NCI-H1930 (cell line): ENCODE measurements at regions not wholly inside any gene's neighbourhood (a gene's known extent, or its start where the extent isn't known, plus 50 kb on each side); places are given as distances from the start of the nearest gene placed in this dataset.
"Not testable (repeated sequence)": the region's sequence is repeated elsewhere in the genome, so short reads cannot be mapped to it uniquely, and the experiment has no call there.

Source experiments
- DNase-seq, 2 experiments: peaks; one replicate each; lab custom pipeline; 2025; lab: John Stamatoyannopoulos, UW

GRCh38 chr20:58040447-58041290 lies 187.8 kb downstream of the ANKRD60 start:
- DNase-seq, result no peak

- DNase-seq, result no peak
Measured at GRCh38 chr20:58039274-58040092, 189.0 kb downstream of the ANKRD60 start.

DNA sequence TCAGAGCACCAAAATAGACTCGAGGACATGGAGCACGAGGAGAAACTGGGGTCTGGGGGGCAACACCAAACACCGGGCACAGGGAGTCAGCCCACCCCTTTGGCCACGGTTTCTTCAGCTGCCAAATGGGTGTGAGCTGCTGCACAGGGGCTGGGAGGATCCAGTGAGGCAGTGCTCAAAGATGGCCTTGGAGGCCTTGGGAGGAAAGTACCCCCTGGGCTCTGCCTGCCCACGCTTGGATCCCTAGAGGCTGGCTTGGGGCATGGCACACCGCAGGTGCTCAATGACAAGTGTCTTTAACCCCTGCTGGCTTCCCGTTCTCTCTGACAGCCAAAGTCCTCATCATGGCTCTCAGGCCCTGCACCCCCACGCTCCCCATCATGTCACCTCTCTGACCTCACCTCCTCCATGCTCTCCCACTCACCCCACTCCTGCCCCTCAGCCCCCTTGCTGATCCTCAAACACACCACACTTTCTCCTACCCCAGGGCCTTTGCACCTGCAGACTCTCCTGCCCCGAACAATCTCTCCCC lies 190.3 kb downstream of the ANKRD60 start:
- no peak for DNase-seq

- DNase-seq, result no peak
Measured at GRCh38 chr20:58037631-58038030, 190.8 kb downstream of the ANKRD60 start.

- no peak for DNase-seq
Measured at GRCh38 chr20:58033026-58033536, 195.4 kb downstream of the ANKRD60 start.

DNA sequence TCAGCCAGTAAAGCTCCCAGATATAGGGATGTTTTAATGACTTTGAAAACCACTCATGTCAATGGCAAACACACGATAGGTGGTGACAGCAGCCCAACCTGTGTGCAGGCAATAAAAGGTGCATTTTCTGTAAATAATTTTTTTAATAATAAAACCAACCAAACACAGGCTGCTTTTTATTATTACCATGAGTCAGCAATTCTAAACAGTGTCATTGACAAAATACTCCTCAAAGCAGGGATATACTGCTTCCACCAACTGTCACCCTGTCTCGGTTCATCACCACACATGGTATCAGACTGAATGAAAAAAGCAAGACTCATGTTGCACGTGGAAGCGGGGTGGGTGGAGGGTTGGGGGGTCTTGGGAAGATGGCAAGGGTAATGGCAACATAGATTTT lies 195.9 kb downstream of the ANKRD60 start:
- DNase-seq, result no peak

DNA sequence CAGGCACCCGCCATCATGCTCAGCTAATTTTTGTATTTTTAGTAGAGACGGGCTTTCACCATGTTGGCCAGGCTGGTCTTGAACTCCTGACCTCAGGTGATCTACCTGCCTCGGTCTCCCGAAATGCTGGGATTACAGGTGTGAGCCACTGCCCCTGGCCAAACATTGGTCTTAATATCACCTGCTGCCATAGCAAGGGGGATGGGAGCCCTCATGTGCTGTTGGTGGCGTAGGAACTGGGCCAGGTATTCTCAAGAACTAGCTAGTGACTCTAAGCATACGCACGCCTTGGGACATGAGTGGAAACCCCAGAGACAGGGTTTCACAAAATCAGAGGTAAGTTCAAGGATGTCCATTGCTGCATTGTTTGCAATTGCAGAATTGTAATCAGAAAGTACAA lies 197.1 kb downstream of the ANKRD60 start:
- DNase-seq, result not testable (repeated sequence)

DNA sequence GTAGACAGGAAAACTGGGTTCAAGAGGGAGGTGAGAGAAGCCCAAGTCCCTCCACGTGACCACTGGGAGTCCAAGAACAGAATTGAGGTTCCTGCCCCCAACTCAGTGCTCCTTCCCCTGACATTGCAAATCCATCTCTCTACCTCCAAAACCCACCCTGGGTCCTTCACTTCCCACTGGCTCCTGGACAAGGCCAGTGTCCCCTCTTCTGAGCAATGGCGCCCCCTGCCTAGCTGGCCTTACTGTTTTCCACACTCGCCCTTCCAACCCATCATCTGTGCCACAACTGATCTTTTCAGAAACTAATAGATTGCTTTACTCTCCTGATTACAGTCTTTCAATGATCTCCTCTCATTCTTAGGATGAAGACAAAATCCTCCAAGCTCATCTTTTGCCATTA lies 200.3 kb downstream of the ANKRD60 start:
- DNase-seq, result peak in 1 of 2 experiments; percentile 32

- no peak for DNase-seq
Measured at GRCh38 chr20:58026361-58026760, 202.1 kb downstream of the ANKRD60 start.

DNA sequence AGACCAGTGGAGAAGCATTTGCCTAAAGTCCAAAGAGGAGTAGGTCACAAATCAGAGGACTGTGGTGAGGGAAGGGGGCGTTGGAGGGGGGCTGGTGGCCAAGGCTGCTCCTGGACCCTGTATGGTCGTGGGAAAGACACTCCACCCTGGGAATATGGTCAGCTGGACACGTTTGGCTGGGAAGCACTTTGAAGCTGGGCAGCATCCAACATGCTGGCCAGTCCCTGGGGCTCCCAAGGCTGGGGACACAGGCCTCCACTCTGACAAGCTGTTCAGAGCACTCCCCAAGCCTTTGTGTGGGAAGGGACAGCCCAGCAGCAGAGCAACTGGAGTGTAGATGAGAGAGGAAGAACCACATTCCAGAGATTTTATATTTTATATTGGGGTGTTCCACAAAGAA lies 203.2 kb downstream of the ANKRD60 start:
- DNase-seq, result no peak

DNA sequence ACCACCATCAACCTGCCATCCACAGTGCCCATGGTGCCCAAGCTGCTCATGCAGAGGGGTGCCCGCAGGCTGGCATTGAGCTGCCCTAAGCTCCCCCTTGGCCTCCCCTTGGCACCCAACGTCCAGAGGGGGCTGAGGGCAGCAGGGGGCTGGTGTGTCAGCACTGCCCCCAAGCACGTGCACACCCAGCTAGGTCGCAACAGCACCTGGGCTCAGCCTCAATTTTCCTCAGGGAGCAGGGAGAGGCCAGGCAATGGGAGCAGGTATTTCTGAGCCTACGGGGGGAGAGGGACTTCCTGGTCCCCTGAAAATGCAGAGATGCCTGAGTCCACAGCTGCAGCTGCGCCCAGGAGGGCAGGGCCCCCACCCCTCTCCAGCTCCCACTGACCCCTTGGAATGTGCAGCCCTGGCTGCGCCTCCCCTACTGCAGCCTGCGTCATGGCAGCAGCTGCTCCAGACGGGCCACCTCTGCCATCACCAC lies 204.2 kb downstream of the ANKRD60 start:
- DNase-seq, result no peak

- no peak for DNase-seq
Measured at GRCh38 chr20:58023781-58024180, 204.7 kb downstream of the ANKRD60 start.

GRCh38 chr20:58023346-58023745 lies 205.1 kb downstream of the ANKRD60 start:
- DNase-seq, result no peak

DNA sequence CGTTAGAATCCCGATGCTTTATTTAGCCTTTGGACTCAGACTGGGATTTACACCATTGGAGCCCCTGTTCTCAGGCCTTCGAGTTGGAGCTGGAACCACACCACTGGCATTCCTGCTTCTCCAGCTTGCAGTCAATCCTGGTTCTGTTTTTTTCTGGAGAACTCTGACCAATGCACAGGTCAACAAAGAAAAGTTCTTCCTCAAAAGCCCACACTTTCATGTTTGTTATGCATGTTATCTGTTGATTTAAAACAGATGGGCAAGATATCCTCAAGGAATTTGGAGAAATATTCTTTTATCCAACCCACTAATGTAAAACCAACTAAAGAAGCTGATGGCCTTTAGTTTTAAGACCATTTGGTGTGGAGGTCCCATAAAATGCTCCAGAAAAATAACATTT lies 205.7 kb downstream of the ANKRD60 start:
- DNase-seq, result no peak

DNA sequence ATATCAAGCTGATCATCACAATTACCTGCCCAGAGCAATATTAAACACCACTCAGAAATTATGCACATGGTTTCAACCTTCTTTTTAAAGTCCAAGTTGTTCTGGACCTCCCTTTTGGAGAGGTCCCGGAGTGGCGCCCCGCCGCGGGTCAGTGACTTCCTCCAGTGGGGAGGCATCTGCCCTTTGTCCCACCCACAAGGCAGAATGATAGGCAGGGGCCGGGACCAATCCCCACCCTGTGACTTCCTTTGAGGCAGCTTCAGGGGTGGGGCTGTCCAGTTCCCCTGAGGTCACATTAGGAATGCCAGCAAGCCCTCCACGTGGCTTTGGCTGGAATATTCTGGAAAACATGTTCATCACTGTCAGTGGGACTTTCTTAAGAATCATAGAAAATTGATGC lies 207.0 kb downstream of the ANKRD60 start:
- no peak for DNase-seq

DNA sequence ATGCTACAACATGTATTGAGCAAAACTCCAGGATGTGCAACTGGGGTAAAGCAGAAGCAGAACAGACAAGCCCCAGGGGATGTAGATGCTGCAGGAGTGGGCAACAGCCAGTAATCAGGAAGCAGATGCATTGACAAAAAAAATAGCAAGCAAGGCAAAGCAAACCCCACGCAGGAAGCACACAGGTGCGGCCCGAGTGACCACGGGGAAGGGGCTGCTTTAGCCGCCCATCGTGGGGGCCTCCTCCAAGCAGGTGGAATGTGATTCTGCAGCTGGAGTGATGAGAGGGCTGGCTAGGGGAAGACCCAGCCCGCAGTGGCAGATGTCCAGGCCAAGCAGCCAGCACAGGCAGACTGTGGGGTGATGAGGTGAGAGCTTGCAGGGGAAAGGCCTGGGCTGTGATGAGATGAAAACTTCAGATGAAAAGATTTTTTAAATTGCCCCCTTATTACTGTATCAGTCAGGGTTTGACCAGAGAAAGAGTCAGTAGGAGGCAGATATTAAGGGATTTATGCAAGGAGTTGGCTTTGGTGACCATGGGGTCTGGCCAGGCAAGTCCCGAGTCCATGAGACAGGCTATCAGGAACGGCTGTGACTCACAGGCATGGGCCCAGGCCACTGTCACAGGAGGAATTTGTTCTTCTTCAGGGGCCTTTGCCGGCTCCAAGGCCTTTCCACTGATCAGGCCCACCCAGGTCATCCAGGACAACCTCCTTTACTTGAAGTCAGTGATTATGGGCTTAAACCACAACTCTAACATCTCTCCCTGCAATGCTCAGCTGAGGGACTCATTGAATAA lies 207.6 kb downstream of the ANKRD60 start:
- no peak for DNase-seq

GRCh38 chr20:58019850-58020625 lies 208.4 kb downstream of the ANKRD60 start:
- DNase-seq, result no peak

DNA sequence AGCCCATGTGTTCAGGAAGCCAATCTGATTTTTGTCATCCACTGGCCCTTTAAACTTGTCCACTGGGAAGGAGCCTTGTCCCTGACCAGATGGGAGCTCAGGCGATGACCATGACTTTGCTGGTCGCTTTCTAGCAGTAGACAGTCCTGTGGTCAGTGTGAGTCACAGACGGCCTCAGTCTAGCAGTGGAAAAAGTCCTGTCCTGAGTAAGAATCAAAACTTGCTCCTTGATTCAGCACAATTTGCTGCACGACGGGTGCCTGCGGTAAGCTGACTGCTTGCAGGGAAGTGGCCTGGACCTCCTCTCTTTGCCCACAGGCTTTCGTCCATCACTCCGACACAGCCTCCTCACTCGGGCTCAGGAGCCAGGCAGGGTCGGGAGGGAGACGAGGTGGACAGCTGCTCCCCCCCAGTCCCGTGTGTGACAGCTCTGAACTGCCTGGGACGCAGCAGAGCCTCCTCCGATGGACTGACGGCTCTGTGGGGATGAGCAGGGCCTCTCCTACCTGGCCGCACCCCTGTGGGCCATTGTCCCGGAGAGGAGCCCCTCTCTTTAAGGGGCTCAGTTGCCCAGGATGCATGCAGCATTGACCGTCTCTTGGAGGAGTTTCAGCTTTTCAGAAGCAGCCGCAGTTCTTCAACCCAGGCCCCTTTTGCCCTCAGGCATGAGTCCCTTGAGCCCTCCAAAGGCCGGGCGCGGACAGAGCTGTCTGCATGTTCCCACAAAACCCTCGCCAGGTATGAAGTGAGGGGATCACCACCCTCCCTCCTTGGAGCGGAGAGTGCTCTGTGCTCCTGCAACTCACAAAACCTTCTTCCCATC lies 209.2 kb downstream of the ANKRD60 start:
- no peak for DNase-seq

DNA sequence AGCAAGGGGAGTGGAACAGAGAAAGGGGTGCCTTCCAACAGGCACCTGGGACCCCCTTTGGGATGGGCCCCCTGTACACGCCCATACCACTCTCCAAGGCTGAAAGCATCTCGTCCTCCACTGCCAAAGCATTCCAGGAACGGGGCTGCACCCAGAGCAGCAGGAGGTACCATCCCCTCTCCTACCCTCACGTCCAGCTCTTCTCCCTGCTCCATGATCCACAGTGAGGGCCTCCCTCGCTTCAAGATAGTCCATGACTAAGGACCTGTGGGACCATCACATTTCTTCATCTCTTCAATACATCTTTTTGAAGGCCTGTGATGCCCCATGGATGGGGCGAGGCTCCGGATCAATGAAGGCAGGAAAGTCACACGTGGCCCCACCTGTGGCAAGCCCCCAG lies 209.9 kb downstream of the ANKRD60 start:
- DNase-seq, result no peak

DNA sequence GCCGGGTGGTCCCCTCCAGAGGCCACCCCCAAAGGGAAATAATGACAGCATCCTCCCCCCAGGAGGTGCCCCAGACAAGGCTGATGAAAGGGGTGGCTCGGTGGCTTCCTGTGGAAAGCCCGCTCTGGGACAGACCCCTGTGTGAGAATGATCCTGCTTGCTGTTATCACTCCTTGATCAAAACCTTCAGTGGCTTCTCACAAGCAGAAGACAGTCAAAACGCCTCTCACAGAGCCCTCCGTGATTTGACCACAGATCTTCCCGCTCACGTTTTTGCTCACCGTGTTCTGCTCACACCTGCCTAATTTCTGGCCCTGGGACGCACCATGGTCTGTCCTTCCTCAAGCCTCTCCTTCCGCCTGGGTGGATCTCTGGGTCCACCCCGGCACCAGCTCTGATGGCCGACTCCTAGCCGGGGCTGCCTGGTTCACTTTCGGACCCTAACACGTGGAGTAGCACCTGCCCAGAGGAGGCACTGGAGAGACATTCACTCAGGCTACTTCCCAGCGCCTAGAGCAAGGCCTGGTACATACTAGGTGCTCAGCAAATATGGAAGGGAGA lies 210.4 kb downstream of the ANKRD60 start:
- DNase-seq, result no peak
